ENCODE measurements at regions not wholly inside any gene's neighbourhood (a gene's known extent, or its start where the extent isn't known, plus 50 kb on each side); places are given as distances from the start of the nearest gene placed in this dataset.

GRCh38 chr1:10950316-10951172 lies 61.9 kb upstream of the TARDBP start:
- Histone ChIP-seq H3K4me1 (replicated peaks in 1 of 4; ENCODE audit: control insufficient read depth in 3 of 4, insufficient read depth in 4 of 4, low read length in 3 of 4) (no peaks in the 10 kb centered on the region; a peak in 1 of 7 replicates), H2BK15ac (ENCODE audit: low read length) (no peak overlapping the region), H3K4me3 (ENCODE audit: extremely low read depth in 1 of 4, insufficient read depth in 2 of 4, low read depth in 3 of 4, low read length in 4 of 4) (no peak overlapping the region), H3K79me1 (ENCODE audit: low read depth, low read length) (no peaks in the 10 kb centered on the region), H2AK5ac (ENCODE audit: low read depth, low read length) (no peak overlapping the region), H3K4ac (replicated peaks; ENCODE audit: insufficient read length, low read depth, low read length) (no peak overlapping the region), H3K4me2 (ENCODE audit: insufficient read depth in 1 of 2, low read depth in 2 of 2, low read length in 2 of 2) (no peak overlapping the region), H3K9ac (replicated peaks in 1 of 4; ENCODE audit: extremely low read depth in 1 of 4, low read depth in 3 of 4, low read length in 3 of 4) (no peak overlapping the region), H4K8ac (ENCODE audit: extremely low read depth, insufficient read depth, low read length) (no peak overlapping the region; the same call in 1 of the 2 replicates), H3K14ac (ENCODE audit: insufficient read length) (no peak overlapping the region), H3K79me2 (ENCODE audit: control insufficient read depth in 1 of 2, insufficient read depth in 2 of 2, low read length in 2 of 2) (no peaks in the 10 kb centered on the region), H2BK120ac (replicated peaks; ENCODE audit: low read depth, low read length) (no peak overlapping the region), H3K36me3 (ENCODE audit: control insufficient read depth in 2 of 4, insufficient read depth in 4 of 4, low read length in 3 of 4) (no peaks in the 10 kb centered on the region), H4K5ac (ENCODE audit: insufficient read length, low read depth, low read length) (no peak overlapping the region), H2AFZ (ENCODE audit: low read length) (no peak overlapping the region), H3K27ac (ENCODE audit: low read depth, low read length) (no peak overlapping the region), H3K18ac (ENCODE audit: extremely low read depth, low read length) (no peak overlapping the region), H3K23me2 (ENCODE audit: low read depth, low read length) (no peaks in the 10 kb centered on the region), H4K20me1 (replicated peaks in 1 of 2; ENCODE audit: control insufficient read depth in 1 of 2, insufficient read depth in 2 of 2, low read length in 2 of 2) (no peaks in the 10 kb centered on the region), H3K27me3 (replicated peaks in 1 of 4; ENCODE audit: control insufficient read depth in 3 of 4, extremely low read depth in 1 of 4, insufficient read depth in 3 of 4, low read length in 3 of 4) (no peaks in the 10 kb centered on the region), H3K9me3 (ENCODE audit: insufficient read depth in 2 of 2, low read depth in 1 of 2, low read length in 1 of 2) (no peaks in the 10 kb centered on the region), H3K56ac (replicated peaks; ENCODE audit: insufficient read length, low read depth, low read length) (no peak overlapping the region), H2BK12ac (ENCODE audit: low read depth, low read length) (no peak overlapping the region), H2BK5ac (ENCODE audit: low read depth, low read length) (peak overlapping the region; percentile 12; the same call in 1 of the 2 replicates), H4K91ac (replicated peaks; ENCODE audit: insufficient read length, low read length) (no peak overlapping the region), H2BK20ac (ENCODE audit: low read length) (no peak overlapping the region), H3K23ac (ENCODE audit: insufficient read length) (no peak overlapping the region)
- WGBS, 2 experiments (ENCODE audit: extremely low coverage in 1 of 2, insufficient coverage in 1 of 2, insufficient read length in 1 of 2, insufficient replicate concordance in 2 of 2, low coverage in 1 of 2, low lambda C conversion rate in 2 of 2, missing lambda C conversion rate in 1 of 2) = 94% methylated on average over 17 of the region's 17 CpGs; no CpG with 5 or more reads in 1 of the 2 experiments
- DNase-seq (ENCODE audit: low read depth in 1 of 2, low spot score in 2 of 2) (no peak), FAIRE-seq (no peak)
- ChIA-PET POLR2A (ENCODE audit: partially characterized antibody) (no interaction called here), CTCF (ENCODE audit: partially characterized antibody) (interaction anchor here (1.0 to 4.9 kb wide), 5 partner anchors 8 to 220 kb away, joined by 3 to 29 read pairs (median 3); no protein-coding TSS in a partner anchor)
- no peak for TF ChIP-seq CREB1 (IDR thresholded peaks at IDR 0.05)
- TF ChIP-seq POLR2A (IDR thresholded peaks at IDR 0.05; ENCODE audit: control extremely low read depth in 1 of 2, low read depth in 2 of 2, low read length in 2 of 2) = no peak
- TF ChIP-seq GTF2F1 (IDR thresholded peaks at IDR 0.05; ENCODE audit: borderline replicate concordance, low read depth, low read length) = no peak
- TF ChIP-seq CHD1 (IDR thresholded peaks at IDR 0.05; ENCODE audit: low read depth, low read length) = no peak
- no peak for TF ChIP-seq CBX8 (IDR thresholded peaks at IDR 0.05; ENCODE audit: borderline replicate concordance, low read depth, low read length)
- no peak for TF ChIP-seq RNF2 (IDR thresholded peaks at IDR 0.05; ENCODE audit: borderline replicate concordance, low read depth, low read length, missing control alignments, poor library complexity, severe bottlenecking)
- TF ChIP-seq TEAD4 (IDR thresholded peaks at IDR 0.05; ENCODE audit: low read depth, low read length) = no peak
- no peak for TF ChIP-seq FOSL1 (IDR thresholded peaks at IDR 0.05; ENCODE audit: insufficient read depth, low read depth, low read length)
- TF ChIP-seq RBBP5 (IDR thresholded peaks at IDR 0.05; ENCODE audit: borderline replicate concordance, low read depth, low read length) = no peak
- TF ChIP-seq CEBPB (IDR thresholded peaks at IDR 0.05; ENCODE audit: low read depth, low read length) = no peak
- TF ChIP-seq CBX5 (IDR thresholded peaks at IDR 0.05; ENCODE audit: low read depth, low read length) = no peak
- TF ChIP-seq ZNF274 (IDR thresholded peaks at IDR 0.05; ENCODE audit: borderline replicate concordance, extremely low read depth, low read length) = no peak

Measured in H1 (cell line).